ENCODE measurements at regions not wholly inside any gene's neighbourhood (a gene's known extent, or its start where the extent isn't known, plus 50 kb on each side); places are given as distances from the start of the nearest gene placed in this dataset.
"Not testable (repeated sequence)": the region's sequence is repeated elsewhere in the genome, so short reads cannot be mapped to it uniquely, and the experiment has no call there.

GRCh38 chr7:83814480-83814879, 165.5 kb upstream of the SEMA3E start:
- no peak overlapping the region for H3K27ac ChIP-seq
- no peaks in the 10 kb centered on the region for H3K9me2 ChIP-seq (ENCODE audit: insufficient read depth)
- H3K36me3 ChIP-seq (ENCODE audit: low read depth), result no peaks in the 10 kb centered on the region
- H3F3A ChIP-seq (ENCODE audit: insufficient read depth), result no peaks in the 10 kb centered on the region
- TF ChIP-seq EZH2 (IDR thresholded peaks at IDR 0.05; ENCODE audit: insufficient read depth, poor library complexity, severe bottlenecking) (no peak), EZH2phosphoT487 (IDR thresholded peaks at IDR 0.05; ENCODE audit: insufficient read depth, low read depth) (no peak)
- H3K9me3 ChIP-seq (ENCODE audit: low read depth), result no peaks in the 10 kb centered on the region
- no peak overlapping the region for H2AFZ ChIP-seq
- no peak overlapping the region for H3K4me2 ChIP-seq (ENCODE audit: unreplicated experiment)
- H3K9ac ChIP-seq, result no peak overlapping the region
- no peaks in the 10 kb centered on the region for H3K27me3 ChIP-seq (replicated peaks; ENCODE audit: insufficient read depth)
- H4K20me1 ChIP-seq (ENCODE audit: insufficient read depth), result no peaks in the 10 kb centered on the region
- no peak for DNase-seq
- no peaks in the 10 kb centered on the region for H3K4me1 ChIP-seq (ENCODE audit: insufficient read depth)
- no peak overlapping the region for H3K4me3 ChIP-seq
- H3K79me2 ChIP-seq (ENCODE audit: insufficient read depth), result no peaks in the 10 kb centered on the region
- in situ Hi-C loops (cut with MboI), result no loop called here
- 18 to 47% methylated on average over 1 of the region's 1 CpG for WGBS, 2 experiments (ENCODE audit: low coverage in 1 of 2, low lambda C conversion rate in 2 of 2, missing lambda C conversion rate in 2 of 2)

GRCh38 chr7:83812563-83812962, 163.6 kb upstream of the SEMA3E start:
- H3K9me2 ChIP-seq (ENCODE audit: insufficient read depth); H4K20me1 ChIP-seq (ENCODE audit: insufficient read depth); H3K9me3 ChIP-seq (ENCODE audit: low read depth); H3K4me3 ChIP-seq; H3K9ac ChIP-seq; H3K4me1 ChIP-seq (ENCODE audit: insufficient read depth); in situ Hi-C loops (cut with MboI); DNase-seq; H2AFZ ChIP-seq; H3K36me3 ChIP-seq (ENCODE audit: low read depth); H3F3A ChIP-seq (ENCODE audit: insufficient read depth); H3K79me2 ChIP-seq (ENCODE audit: insufficient read depth); H3K4me2 ChIP-seq (ENCODE audit: unreplicated experiment); H3K27ac ChIP-seq; H3K27me3 ChIP-seq (replicated peaks; ENCODE audit: insufficient read depth): not testable (repeated sequence)
- WGBS, 2 experiments (ENCODE audit: low coverage in 1 of 2, low lambda C conversion rate in 2 of 2, missing lambda C conversion rate in 2 of 2), result 43 to 46% methylated on average over 2 of the region's 2 CpGs

- H3K4me3 ChIP-seq, result no peak overlapping the region
- H4K20me1 ChIP-seq (ENCODE audit: insufficient read depth), result no peaks in the 10 kb centered on the region
- no peak overlapping the region for H3K4me2 ChIP-seq (ENCODE audit: unreplicated experiment)
- TF ChIP-seq EZH2phosphoT487 (IDR thresholded peaks at IDR 0.05; ENCODE audit: insufficient read depth, low read depth) (no peak), EZH2 (IDR thresholded peaks at IDR 0.05; ENCODE audit: insufficient read depth, poor library complexity, severe bottlenecking) (no peak)
- no peaks in the 10 kb centered on the region for H3K4me1 ChIP-seq (ENCODE audit: insufficient read depth)
- in situ Hi-C loops (cut with MboI), result no loop called here
- WGBS, 2 experiments (ENCODE audit: low coverage in 1 of 2, low lambda C conversion rate in 2 of 2, missing lambda C conversion rate in 2 of 2), result 46 to 58% methylated on average over 2 of the region's 2 CpGs
- no peaks in the 10 kb centered on the region for H3K36me3 ChIP-seq (ENCODE audit: low read depth)
- H3K27me3 ChIP-seq (replicated peaks; ENCODE audit: insufficient read depth), result no peaks in the 10 kb centered on the region
- H3F3A ChIP-seq (ENCODE audit: insufficient read depth), result no peaks in the 10 kb centered on the region
- H3K27ac ChIP-seq, result no peak overlapping the region
- no peak overlapping the region for H2AFZ ChIP-seq
- H3K79me2 ChIP-seq (ENCODE audit: insufficient read depth), result no peaks in the 10 kb centered on the region
- H3K9ac ChIP-seq, result no peak overlapping the region
- DNase-seq, result no peak
- H3K9me2 ChIP-seq (ENCODE audit: insufficient read depth), result no peaks in the 10 kb centered on the region
- H3K9me3 ChIP-seq (ENCODE audit: low read depth), result no peaks in the 10 kb centered on the region
These were observed 160.0 kb upstream of the SEMA3E start for GRCh38 chr7:83808982-83809381.

GRCh38 chr7:83807774-83808173, 158.8 kb upstream of the SEMA3E start:
- 47 to 57% methylated on average over 4 of the region's 4 CpGs for WGBS, 2 experiments (ENCODE audit: low coverage in 1 of 2, low lambda C conversion rate in 2 of 2, missing lambda C conversion rate in 2 of 2)
- in situ Hi-C loops (cut with MboI), result no loop called here
- TF ChIP-seq EZH2phosphoT487 (IDR thresholded peaks at IDR 0.05; ENCODE audit: insufficient read depth, low read depth) (no peak), EZH2 (IDR thresholded peaks at IDR 0.05; ENCODE audit: insufficient read depth, poor library complexity, severe bottlenecking) (no peak)
- Histone ChIP-seq H3K36me3 (ENCODE audit: low read depth) (no peaks in the 10 kb centered on the region), H3K9ac (no peak overlapping the region), H3K4me3 (no peak overlapping the region), H3K4me2 (ENCODE audit: unreplicated experiment) (no peak overlapping the region), H3K27me3 (replicated peaks; ENCODE audit: insufficient read depth) (no peaks in the 10 kb centered on the region), H4K20me1 (ENCODE audit: insufficient read depth) (no peaks in the 10 kb centered on the region), H3F3A (ENCODE audit: insufficient read depth) (no peaks in the 10 kb centered on the region), H3K4me1 (ENCODE audit: insufficient read depth) (no peaks in the 10 kb centered on the region), H3K9me3 (ENCODE audit: low read depth) (no peaks in the 10 kb centered on the region), H2AFZ (no peak overlapping the region), H3K79me2 (ENCODE audit: insufficient read depth) (no peaks in the 10 kb centered on the region), H3K9me2 (ENCODE audit: insufficient read depth) (no peaks in the 10 kb centered on the region), H3K27ac (no peak overlapping the region)
- no peak for DNase-seq

GRCh38 chr7:83806538-83806937, 157.6 kb upstream of the SEMA3E start:
- 40 to 41% methylated on average over 1 of the region's 1 CpG for WGBS, 2 experiments (ENCODE audit: low coverage in 1 of 2, low lambda C conversion rate in 2 of 2, missing lambda C conversion rate in 2 of 2)
- no peaks in the 10 kb centered on the region for H3K27me3 ChIP-seq (replicated peaks; ENCODE audit: insufficient read depth)
- H3K79me2 ChIP-seq (ENCODE audit: insufficient read depth), result no peaks in the 10 kb centered on the region
- in situ Hi-C loops (cut with MboI), result no loop called here
- no peaks in the 10 kb centered on the region for H3K9me2 ChIP-seq (ENCODE audit: insufficient read depth)
- no peaks in the 10 kb centered on the region for H3K4me1 ChIP-seq (ENCODE audit: insufficient read depth)
- H2AFZ ChIP-seq, result no peak overlapping the region
- no peaks in the 10 kb centered on the region for H3F3A ChIP-seq (ENCODE audit: insufficient read depth)
- no peak overlapping the region for H3K27ac ChIP-seq
- no peak overlapping the region for H3K9ac ChIP-seq
- no peak for DNase-seq
- no peaks in the 10 kb centered on the region for H3K36me3 ChIP-seq (ENCODE audit: low read depth)
- no peaks in the 10 kb centered on the region for H4K20me1 ChIP-seq (ENCODE audit: insufficient read depth)
- H3K4me3 ChIP-seq, result no peak overlapping the region
- TF ChIP-seq EZH2 (IDR thresholded peaks at IDR 0.05; ENCODE audit: insufficient read depth, poor library complexity, severe bottlenecking) (no peak), EZH2phosphoT487 (IDR thresholded peaks at IDR 0.05; ENCODE audit: insufficient read depth, low read depth) (no peak)
- H3K4me2 ChIP-seq (ENCODE audit: unreplicated experiment), result no peak overlapping the region
- no peaks in the 10 kb centered on the region for H3K9me3 ChIP-seq (ENCODE audit: low read depth)
